Breast epithelium (tissue), 3 donors: ENCODE measurements at regions not wholly inside any gene's neighbourhood (a gene's known extent, or its start where the extent isn't known, plus 50 kb on each side); places are given as distances from the start of the nearest gene placed in this dataset.

Experiments
- POLR2A ChIP-seq: fragments of 450-650 bp; IDR thresholded peaks from one replicate; pipeline ENCODE4 v1.6.1; 2016; ENCODE audit warnings: antibody characterized with exemption, mild to moderate bottlenecking, moderate library complexity
- TF ChIP-seq, protein P1 (sequence below), 3 donors: fragments of 450-650 bp; IDR thresholded peaks; one replicate each; pipeline ENCODE4 v1.5.1; 2016 to 2017; ENCODE audit warnings: antibody characterized with exemption in 3 of 3, mild to moderate bottlenecking in 3 of 3, moderate library complexity in 3 of 3

DNA sequence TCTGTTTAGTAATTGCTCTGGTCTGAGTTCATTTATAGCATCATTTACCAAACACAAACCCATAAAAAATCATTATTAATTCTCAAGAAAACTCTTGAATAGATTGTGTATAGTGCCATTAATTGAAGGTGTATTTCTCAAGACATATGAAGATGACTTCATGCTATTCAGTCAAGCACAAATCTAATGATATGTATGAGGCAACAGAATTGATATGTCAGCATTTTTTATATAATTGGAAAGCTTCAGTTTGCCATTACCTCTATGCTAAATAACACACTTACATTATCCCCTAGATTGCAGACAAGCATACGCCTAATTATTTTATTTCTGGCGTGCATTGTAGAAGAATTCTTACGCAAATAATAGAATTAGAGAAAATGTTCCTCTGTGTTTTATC, 461.8 kb downstream of the PDHA2 start:
- TF ChIP-seq, protein P1, sequence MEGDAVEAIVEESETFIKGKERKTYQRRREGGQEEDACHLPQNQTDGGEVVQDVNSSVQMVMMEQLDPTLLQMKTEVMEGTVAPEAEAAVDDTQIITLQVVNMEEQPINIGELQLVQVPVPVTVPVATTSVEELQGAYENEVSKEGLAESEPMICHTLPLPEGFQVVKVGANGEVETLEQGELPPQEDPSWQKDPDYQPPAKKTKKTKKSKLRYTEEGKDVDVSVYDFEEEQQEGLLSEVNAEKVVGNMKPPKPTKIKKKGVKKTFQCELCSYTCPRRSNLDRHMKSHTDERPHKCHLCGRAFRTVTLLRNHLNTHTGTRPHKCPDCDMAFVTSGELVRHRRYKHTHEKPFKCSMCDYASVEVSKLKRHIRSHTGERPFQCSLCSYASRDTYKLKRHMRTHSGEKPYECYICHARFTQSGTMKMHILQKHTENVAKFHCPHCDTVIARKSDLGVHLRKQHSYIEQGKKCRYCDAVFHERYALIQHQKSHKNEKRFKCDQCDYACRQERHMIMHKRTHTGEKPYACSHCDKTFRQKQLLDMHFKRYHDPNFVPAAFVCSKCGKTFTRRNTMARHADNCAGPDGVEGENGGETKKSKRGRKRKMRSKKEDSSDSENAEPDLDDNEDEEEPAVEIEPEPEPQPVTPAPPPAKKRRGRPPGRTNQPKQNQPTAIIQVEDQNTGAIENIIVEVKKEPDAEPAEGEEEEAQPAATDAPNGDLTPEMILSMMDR (IDR thresholded peaks at IDR 0.05): no peak
- no peak for TF ChIP-seq POLR2A
